ENCODE measurements at regions not wholly inside any gene's neighbourhood (a gene's known extent, or its start where the extent isn't known, plus 50 kb on each side); places are given as distances from the start of the nearest gene placed in this dataset.

DNA sequence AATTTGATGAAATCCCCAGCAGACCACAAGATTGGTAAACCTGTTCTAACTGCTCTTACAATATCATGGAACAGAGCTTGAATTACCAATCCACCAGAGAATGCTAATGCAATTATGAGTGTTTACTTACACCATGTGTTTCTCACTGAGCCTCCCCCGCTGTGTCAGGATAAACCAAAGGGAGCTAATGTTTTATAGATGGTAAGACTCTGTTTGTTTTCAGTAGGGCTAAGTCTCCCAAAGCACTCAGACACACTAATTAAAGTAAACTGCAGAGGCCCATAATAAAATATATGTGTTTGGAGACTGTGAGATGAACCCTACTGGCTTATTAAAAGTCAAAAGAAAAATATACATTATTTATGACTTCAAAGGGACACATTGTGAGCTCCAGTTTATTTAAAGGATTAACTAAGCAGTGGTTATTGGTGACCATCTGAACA, 261.7 kb upstream of the FAM241A start:
- TF ChIP-seq CTCF (IDR thresholded peaks at IDR 0.05): no peak
- TF ChIP-seq POLR2A (IDR thresholded peaks at IDR 0.05): no peak

All from right lobe of liver (tissue), 4 donors.